AG08396 (cell line): ENCODE measurements at regions not wholly inside any gene's neighbourhood (a gene's known extent, or its start where the extent isn't known, plus 50 kb on each side); places are given as distances from the start of the nearest gene placed in this dataset.

Experiments
- DNase-seq: peaks from one replicate; pipeline ENCODE4 v3.0.0; 2012; ENCODE audit warnings: low spot score, mixed read lengths

DNA sequence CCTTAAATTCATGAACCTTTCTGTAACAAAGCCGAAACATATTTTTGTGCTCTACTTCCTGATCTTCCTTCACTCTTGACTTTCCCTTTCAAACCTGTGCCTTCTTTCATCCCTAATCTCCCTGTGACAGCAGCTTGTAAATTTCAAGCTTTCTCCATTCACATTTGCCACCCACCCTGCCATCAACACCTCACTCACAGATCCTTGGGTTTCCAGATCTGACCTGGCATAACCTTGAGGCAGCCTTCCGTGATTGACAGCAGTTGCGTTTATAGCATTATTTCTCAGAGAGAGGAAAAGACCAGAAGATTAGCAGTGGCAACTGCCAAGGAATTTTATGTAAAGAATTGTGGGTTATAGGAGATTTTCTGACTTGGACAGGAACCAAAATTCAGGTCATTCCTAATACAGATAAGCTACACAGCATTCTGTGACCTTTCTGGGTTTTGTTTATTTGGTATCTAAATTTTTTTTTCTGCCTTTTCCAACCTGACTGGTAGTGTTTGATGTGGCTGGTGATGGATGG is 260.0 kb downstream of the NR2F1-AS1 start:
- DNase-seq = no peak

DNA sequence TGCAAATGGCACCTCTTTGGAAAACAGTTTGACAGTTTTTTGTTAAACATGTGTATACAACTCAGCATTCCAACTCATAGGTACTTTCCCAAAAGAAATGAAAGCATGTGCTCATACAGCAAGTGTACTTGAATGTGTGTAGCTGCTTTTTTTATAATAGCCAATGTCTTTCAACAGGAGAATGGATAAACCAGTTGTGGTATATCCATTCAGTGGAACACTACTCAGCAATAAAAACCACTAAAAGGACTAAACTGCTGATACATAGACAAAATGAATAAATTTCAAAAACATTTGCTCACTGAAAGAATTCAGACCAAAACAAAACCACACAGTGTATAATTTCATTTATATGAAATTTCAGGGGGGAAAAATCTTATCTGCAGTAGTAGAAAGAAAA is 267.3 kb downstream of the NR2F1-AS1 start:
- DNase-seq = no peak

DNA sequence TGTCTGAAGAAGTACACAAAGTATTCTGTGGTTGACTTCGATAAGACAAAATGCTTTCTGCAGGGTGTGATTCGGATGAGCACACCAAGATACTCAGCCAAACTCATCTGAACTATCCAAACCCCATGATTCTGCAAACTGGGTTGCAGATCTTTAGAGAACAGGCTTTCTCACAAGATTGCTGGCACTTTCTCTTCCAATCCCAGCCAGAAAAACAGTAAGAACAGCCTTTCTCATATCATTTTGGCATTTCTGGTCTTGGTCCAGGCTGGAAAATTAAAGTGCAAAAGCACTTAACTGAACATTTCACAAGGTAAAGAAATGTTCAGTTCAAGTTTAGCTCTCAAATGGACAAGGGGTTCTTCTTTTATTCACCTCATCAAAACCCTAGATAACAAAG is 269.1 kb downstream of the NR2F1-AS1 start:
- no peak for DNase-seq

DNA sequence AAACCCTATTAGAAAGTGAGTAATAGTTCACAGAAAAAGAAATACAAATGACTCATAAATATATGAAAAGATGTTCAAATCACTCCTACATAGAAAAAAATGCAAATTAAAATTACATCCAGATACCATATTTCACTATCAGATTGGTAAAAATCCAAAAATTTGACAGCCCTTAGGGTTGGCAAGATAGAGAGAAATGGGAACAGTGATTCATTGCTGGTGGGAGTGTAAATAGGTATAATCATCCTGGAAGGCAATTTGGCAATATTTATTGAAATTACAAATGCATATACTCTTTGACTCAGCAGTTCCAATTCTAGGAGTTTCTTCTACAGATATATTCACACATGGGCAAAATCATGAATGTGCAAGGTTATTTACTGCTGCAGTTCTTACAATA is 273.5 kb downstream of the NR2F1-AS1 start:
- DNase-seq = no peak

DNA sequence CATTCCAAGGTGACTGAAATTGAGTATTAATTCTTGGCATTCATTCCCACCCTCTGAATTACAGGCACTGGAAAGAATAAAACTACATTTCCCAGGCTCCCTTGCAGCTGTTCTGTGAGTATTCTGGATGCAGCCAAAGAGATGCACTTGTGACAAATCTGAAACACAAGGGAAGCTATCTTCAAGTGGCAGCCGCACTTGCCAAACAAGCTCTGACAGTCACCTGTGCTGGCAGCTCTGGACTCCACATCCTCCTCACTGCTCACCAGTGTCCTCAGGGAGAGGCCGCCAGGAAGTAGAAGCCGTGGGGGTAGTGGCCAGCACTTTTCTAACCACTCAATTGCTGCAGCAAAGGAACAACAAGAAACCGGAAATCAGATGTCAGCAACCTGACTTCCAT is 275.0 kb downstream of the NR2F1-AS1 start:
- DNase-seq = no peak

DNA sequence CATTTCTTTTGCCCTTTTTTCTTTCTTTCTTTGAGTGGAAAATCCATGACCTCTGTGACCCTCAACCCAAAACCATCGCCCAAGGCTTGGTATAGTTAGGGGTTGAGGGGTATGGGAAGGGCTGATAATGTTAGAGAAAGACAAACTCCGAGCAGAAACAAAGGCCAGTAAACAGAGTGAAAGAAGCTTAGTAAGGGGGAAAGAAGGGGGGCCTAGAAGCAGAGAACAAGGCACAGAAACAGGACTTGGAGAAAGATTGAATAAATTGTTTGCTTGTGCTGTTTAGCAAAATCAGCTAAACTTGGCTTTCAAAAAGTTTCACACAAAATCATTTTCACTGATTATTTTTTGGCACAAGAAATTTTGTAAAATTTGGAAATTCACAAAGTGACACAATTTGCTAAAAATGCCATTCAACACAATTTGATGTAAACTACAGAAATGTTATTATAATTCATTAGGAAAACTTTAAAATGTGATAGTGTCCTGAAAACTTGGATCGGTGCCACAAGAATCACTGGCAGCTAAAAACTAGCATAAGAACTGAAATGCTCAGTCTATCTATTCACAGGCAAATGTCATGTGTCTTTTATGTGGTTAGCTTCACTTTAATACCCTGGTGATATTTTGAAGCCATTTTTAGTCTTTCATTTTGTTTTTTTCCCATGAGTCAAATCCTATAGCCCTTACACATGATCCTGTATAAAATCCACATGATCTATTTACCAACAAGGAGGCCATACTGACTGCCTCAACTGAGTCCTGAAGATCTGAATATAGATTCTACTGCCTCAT is 276.4 kb downstream of the NR2F1-AS1 start:
- no peak for DNase-seq

DNA sequence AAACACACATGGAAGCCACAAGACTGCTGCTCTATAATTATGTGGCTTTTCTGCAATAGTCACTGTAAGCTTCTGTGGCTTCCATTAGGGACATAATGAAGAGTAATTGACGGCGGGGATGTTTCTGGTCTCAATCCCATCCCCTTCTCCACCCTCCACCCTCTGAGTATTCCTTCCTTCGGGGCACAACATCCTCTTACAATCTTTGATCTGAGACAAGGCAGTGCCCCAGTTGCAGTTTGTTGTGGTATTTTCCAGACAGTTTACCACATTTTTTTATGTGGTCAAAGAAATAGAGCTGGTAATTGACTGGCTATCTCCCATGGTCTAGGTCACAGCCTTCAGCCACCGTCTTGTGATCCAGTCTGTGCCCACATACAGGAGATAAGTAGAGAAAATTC is 277.7 kb downstream of the NR2F1-AS1 start:
- no peak for DNase-seq

DNA sequence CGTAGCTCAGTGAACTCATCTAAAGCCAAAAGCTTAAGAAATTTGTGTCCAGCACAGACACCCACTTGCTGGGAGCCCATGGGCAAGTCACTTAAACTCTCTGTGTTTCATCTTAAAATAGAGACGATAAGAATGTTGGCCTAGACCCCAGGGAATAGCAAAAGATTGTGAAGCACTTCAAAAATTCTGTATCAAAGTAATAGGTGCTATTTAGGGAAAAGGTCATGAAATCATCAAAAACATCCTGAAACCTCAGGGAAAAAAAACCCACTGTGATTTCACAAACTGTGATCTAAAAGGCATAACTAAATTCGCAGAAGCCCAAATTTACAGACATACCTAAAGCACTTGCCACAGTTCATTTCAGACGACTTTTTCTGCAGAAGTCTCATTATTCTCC is 278.3 kb downstream of the NR2F1-AS1 start:
- DNase-seq = no peak

DNA sequence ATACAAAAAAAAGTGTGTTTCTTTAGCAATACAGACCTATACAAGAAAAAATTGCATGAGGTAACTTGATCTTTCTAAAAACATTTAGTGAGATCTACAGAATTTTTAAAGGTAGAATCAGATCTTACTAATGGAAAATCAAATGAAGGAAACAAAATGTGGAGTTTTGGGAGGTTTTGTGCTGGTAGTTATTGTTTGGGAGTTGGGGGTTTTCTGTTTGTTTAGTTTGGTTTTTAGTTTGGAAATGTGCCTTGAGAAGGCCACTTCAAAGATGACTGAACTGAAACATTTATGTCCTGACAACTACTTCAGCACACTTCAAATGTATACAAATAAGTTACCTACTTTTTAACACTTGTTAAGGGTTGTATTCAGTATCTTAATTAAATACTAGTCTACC is 280.1 kb downstream of the NR2F1-AS1 start:
- DNase-seq = no peak

DNA sequence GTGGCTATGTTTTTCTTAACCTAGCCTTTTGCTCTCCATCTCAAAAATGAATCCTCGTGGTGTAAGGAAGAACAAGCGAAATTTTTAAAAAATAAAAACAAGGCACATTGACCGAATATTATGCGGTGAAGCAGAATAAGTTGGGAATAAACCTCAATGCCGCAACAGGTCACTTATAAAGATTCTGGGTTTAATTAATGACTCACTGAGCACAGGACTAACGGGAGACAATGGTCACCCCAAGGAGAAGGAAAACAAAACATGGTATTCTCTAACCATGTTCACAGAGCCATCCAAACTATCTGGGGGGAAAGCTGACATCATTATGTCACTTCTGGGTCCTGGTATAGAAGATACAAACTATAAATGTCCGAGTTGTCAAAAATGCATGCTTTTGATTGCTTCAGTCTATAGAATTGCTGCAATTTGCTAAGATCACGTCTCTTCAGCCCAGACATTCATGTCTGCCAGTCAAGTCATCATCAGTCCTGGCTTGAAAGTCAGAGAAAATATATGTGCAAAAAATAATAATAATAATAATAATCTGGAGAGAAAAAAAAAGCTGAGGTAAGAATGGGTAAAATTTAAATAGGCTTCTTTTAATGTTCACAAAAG is 280.6 kb downstream of the NR2F1-AS1 start:
- no peak for DNase-seq

DNA sequence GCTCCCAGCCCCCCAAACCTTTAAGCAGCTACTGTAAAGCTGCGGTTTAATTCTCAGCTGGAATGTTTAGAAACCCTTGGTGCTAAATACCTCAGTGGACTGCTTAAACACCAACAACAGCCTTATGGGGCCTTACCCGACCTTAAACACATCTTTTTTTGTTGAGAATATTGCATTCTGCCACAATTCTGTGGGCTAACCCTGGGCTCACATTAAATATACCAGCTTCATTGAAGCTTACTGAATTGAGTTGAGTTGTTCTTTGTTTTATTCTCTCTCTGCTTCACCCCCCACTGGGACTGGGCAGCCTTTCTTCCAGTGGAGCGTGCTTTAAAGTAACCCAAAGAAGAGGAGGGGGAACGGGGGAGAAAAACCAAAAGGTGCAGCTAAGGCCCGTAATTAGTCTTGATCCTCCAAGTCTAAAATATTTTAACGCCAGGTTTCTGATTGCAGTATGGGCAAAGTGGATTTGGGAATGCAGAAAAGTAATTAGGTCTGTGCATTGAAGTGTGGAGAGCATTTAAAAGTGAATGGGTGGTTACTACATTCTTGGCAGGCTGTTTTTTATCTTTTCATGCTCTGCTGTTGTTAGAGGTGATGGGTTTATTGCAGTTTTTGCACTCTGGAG is 281.2 kb downstream of the NR2F1-AS1 start:
- no peak for DNase-seq

DNA sequence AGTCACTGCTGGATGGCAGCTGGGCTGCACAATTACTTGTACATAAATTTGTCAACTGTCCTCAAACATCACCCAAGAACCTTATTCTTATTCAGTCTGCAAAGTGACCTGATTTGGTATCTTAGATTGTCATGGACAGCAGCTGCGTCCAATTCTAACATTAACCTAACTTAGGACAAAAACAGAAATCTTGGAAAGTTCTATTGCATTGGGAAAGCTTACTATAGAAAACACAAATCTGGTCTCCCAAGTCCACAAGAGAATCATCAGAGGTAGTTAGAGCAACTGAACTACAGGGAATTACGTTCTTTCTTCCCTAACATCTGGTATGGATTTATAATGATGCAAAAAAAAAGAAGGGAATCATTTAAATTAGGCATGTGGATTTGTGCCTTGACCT is 283.9 kb downstream of the NR2F1-AS1 start:
- DNase-seq = no peak

DNA sequence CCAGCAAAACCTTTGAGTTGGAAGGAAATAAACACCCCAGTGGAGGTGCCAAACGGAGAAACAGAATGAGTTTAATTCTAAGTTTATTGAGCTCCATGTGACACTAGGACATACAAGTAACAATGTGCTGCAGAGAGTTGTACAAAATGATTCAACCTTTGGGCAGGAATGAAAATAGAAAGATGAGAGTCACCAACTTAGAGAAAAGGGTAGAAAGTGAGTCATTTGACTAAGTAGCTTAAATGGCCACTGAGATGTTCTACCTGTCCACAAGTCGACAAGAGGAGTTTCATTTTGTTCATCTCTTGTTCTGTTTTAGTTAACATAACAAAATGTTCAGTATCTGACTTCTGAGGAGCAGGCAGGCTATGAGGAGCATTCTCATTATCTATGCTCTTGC is 284.7 kb downstream of the NR2F1-AS1 start:
- DNase-seq = no peak

DNA sequence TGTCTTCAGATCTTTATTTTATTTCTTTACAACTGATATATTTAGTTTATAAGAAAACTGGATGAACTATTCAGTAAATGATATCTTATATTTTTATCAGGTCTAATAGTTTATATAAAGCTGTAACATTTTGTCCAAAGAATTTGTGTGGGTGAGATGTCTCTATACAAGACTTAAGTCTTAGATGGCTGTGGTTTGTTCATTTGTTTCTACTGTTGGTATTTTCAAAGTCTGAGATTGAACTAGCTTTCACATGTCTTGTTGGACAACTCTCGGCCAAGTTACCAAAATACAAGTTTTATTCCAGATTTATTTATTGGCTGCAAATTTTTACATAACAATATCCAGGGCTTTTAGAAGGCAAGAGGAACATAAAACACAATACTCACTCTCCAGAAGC is 286.0 kb downstream of the NR2F1-AS1 start:
- DNase-seq = no peak

DNA sequence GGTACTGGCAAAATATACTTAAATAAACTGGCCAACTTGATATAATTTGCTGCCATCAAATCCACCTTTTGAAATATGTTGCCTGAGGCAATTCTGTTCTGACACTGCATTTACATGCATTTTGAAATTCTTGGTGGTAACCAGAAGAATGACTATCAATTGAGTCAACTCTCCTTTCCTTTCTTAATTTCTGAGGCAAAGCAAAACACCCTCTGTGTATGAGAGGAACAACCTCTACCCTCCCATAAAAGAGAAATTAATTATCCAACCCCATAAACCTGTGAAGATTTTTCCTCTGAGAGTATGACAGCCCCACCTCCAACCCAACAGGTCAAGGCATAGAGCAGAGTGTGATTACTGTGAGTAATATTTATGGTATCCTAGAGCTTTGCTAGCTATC is 286.8 kb downstream of the NR2F1-AS1 start:
- peak; percentile 13 for DNase-seq

DNA sequence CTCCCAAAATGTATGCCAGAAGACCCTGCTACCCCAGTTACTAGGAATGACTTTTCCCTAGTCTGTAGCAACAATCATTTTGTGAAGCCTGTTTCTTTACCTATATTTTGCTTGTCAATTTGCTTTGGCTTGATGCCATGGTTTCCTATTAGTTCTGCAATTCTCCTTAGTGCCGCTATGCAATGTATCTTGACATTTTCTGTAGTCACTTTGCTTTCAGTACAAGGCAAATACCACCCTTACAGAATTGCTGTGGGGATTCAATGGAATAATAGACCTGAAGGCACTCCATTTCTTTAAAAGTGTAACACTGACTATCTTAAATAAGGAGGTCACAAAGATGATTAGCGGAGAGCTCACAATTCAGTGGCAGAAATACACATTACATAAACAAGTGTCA is 291.1 kb downstream of the NR2F1-AS1 start:
- no peak for DNase-seq

DNA sequence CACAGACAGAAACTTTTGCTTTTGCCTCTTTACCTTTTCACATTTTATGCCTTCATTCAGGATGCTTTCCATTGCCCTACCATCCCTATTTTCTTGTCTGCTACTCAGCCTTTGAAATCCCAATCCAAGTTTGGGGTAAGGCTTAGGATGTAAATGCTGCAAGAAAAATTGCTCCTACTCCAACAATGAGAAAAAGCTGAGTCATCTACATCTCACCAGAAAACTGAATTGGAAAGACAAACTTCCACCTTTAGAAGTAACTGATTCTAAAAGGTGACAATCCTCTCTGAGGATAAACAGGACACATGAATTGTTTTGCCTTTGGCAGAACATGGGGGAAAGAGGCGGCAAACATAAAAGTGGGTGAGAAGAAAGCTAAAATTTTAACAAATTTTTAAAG is 295.6 kb downstream of the NR2F1-AS1 start:
- DNase-seq = no peak

DNA sequence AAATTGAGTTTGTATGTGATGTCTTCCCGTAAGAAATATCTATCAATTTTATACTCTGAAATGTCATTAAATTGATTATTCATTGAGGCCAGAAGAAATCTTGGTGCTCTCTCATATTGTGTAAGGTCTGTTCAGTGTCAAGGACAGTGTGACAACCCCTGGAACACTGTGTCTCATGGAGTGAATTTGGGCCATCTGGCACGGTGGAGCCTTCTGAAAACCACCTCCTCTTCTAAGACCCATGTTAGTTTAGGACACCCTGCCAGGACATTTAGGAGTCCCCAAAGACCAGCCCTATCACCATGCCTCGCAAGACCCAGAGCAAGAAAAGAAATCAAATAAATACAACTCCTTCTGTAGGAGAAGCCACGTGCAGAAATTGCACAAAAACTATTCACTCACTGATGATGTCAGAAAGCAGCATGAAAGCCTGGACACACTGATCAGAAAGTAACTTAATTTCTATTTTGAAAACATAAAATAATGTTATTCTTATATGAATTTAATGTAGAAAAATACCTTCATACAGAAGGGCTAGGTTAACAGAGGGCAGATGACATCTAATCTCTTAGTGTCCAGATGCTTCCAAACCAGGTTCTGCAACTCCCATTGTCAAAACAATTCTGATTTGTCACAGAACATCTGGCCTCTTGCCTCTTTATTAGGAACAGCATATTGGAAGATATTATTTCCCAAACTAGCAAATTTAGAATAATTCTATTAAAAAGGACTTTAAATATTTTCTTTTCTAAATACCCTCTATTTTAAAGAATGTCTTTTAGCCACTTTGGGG is 298.8 kb downstream of the NR2F1-AS1 start:
- DNase-seq = no peak

DNA sequence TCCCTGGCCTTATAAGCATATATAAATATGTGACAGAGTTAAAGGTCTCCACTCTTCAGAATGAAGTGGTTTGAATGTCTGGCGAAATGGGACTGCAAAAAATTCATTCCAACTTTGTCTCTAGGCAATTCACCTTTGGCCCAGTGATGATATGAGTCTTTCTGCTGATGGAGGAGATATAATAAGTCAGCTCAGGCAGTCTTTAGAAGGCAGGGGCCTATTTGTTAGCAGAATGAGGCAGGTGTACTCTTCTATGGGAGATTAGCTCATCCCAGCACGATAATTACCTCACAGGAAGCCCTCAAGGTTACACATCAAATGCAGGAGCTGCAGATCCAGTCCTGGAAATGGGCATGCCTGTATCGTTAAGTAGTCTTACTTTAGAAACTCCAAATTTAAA is 300.5 kb downstream of the NR2F1-AS1 start:
- no peak for DNase-seq

DNA sequence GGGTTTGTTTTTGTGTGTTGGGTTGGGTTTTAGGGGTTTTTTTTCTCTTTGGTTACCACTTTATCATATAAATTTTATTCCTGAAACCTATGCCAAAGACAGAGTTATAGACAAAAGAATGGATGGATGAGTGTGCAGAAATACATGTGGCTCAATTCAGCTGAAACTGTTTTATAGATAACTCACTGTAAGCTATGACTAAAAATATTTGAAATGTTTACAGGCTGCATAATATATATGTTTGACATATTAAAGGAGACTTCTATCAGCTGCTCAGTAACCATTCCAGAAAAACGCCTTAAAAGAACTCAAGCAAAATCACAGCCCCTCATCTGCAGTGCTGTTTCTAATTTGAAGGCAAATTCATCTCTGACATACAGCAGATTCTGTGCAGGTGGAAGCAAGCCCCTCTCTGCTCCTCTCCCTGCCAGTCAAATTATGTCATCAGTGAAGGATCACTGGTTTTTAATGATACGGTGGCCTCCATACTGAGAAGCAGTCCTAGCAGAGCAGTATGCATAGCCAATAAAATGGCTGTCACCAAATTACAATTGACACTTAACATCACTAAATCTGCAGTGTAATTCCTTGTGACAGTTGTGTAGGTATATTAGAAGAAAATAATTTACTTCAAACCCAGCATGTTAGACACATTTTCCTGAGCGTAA is 301.6 kb downstream of the NR2F1-AS1 start:
- no peak for DNase-seq

DNA sequence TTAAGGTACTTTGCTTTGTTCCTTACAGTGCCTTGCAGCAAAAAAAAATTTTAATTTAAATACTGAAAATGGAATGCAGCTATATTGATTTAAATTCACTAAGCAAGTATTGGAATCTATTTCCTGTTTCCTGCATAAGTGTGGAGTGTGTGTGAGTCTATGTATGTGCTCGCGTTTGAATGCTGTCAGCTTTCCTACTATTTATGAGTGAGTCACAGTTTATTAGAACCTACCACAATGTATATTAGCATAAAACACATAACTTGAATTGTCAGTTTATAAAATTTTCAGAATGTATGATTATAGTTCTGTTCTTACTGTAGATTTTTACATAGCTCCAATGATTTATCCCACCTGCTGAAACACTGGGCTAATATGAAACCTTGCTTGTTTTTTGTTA is 302.1 kb downstream of the NR2F1-AS1 start:
- no peak for DNase-seq

DNA sequence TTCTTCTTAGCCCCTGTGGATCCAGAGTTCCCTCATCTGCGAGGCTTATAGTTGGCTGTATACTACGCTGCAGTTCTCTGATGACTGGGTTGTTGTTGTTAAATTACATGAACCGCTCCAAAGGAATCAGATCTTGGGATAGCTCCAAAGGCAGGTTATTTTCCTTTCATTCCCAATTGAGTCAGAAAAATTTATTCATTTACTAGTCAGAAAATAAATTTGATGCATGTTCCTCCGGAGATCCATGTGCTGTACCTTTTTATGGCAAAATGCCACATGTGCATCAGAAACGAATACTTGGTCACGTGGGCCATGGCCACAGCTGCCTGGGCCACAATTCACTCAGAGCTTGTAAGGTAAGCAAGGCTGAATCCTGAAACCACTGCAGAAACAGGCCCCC is 304.0 kb downstream of the NR2F1-AS1 start:
- no peak for DNase-seq
